Adrenal gland (tissue), 9 donors: ENCODE measurements at regions not wholly inside any gene's neighbourhood (a gene's known extent, or its start where the extent isn't known, plus 50 kb on each side); places are given as distances from the start of the nearest gene placed in this dataset.

Source experiments
- DNase-seq, 7 donors: peaks; one replicate each; pipeline ENCODE4 v3.0.0-alpha.2; 2019 to 2020
- H3K27ac ChIP-seq, 5 donors: fragments of 200-600 bp; sonication (generic) in 4 of 5; 1 replicate in 3 of 5; 2 replicates in 2 of 5; pipeline versions ENCODE4 v1.5.1 to v1.8.0; 2016 to 2020; ENCODE audit warnings: mild to moderate bottlenecking in 1 of 5
- H3K27me3 ChIP-seq: fragments of 200-600 bp; 2 replicates; pipeline ENCODE4 v1.8.0; 2021
- H3K36me3 ChIP-seq, 2 donors: fragments of 200-600 bp; replicated peaks in 1 of 2; 1 replicate in 1 of 2; 2 replicates in 1 of 2; pipeline versions ENCODE4 v1.5.1 to v1.8.0; 2018 to 2022
- H3K4me1 ChIP-seq, 2 donors: fragments of 200-600 bp; replicated peaks in 1 of 2; 1 replicate in 1 of 2; 2 replicates in 1 of 2; pipeline versions ENCODE4 v1.5.1 to v1.8.0; 2018 to 2021
- H3K4me3 ChIP-seq, 4 donors: fragments of 200-600 bp; sonication (generic) in 3 of 4; one replicate each; pipeline ENCODE4 v1.5.1; 2016 to 2018
- H3K9me3 ChIP-seq, 3 donors: fragments of 200-600 bp; sonication (generic) in 1 of 3; replicated peaks in 1 of 3; 1 replicate in 2 of 3; 2 replicates in 1 of 3; pipeline versions ENCODE4 v1.5.1 to v1.8.0; 2016 to 2021
- CTCF ChIP-seq, 6 experiments: fragments of 450-650 bp in 4 of 6; fragments of 200-600 bp in 2 of 6; sonication (generic) in 1 of 6; IDR thresholded peaks; 1 replicate in 5 of 6; 2 replicates in 1 of 6; pipeline versions ENCODE4 v1.5.1 to v1.8.0; 2016 to 2021; ENCODE audit warnings: antibody characterized with exemption in 6 of 6, mild to moderate bottlenecking in 2 of 6, moderate library complexity in 1 of 6
- POLR2A ChIP-seq, 2 donors: fragments of 450-650 bp; IDR thresholded peaks; one replicate each; pipeline ENCODE4 v1.6.1; 2017; ENCODE audit warnings: antibody characterized with exemption in 2 of 2, mild to moderate bottlenecking in 2 of 2, moderate library complexity in 1 of 2
- WGBS, 4 donors: extraction: QIAGEN DNeasy Blood & Tissue Kit in 2 of 4; methylation state at CpG; one replicate each; pipeline versions ENCODE4 v1.1.5 to v1.1.7; 2013 to 2017; 5-methylcytosine and 5-hydroxymethylcytosine counted together
- intact Hi-C, 2 donors: fragments of 100-400 bp; cut with DNase I; formaldehyde crosslinking; loops; one replicate each; pipeline versions ENCODE4 v1.14.1 to v1.15.0; 2022 to 2023
- donor health status: healthy with polysubstance abuse.
- donor health status: Bipolar disorder and iron deficiency.
- donor health status: DM: yes; HTN: yes; CAD: no.
- donor health status: DM: no; HTN: no; CAD: no.
- donor health status: DM: no; HTN: no; CAD: no.

- H3K4me3 ChIP-seq = no peak overlapping the region
- H3K27ac ChIP-seq = no peak overlapping the region
- TF ChIP-seq POLR2A (IDR thresholded peaks at IDR 0.05) = no peak
- TF ChIP-seq CTCF (IDR thresholded peaks at IDR 0.05) = no peak
- intact Hi-C loops = no loop called here
- no peaks in the 10 kb centered on the region for H3K36me3 ChIP-seq
- H3K4me1 ChIP-seq = no peaks in the 10 kb centered on the region
- no peaks in the 10 kb centered on the region for H3K27me3 ChIP-seq
- H3K9me3 ChIP-seq = no peaks in the 10 kb centered on the region
- 86 to 93% (median 91%) methylated on average over 14 of the region's 14 CpGs for WGBS, 4 donors
- no peak for DNase-seq
These were observed 58.9 kb upstream of the NXT1 start for GRCh38 chr20:23291575-23292240.

GRCh38 chr20:23290761-23291574, 59.6 kb upstream of the NXT1 start:
- H3K27ac ChIP-seq = no peak overlapping the region
- H3K4me1 ChIP-seq = no peaks in the 10 kb centered on the region
- H3K27me3 ChIP-seq = no peaks in the 10 kb centered on the region
- H3K9me3 ChIP-seq = no peaks in the 10 kb centered on the region
- H3K4me3 ChIP-seq = no peak overlapping the region
- no peak for DNase-seq
- H3K36me3 ChIP-seq = no peaks in the 10 kb centered on the region
- TF ChIP-seq POLR2A (IDR thresholded peaks at IDR 0.05) (no peak), CTCF (IDR thresholded peaks at IDR 0.05) (no peak)
- WGBS, 4 donors = 75 to 79% (median 79%) methylated on average over 11 of the region's 11 CpGs
- intact Hi-C loops = no loop called here

DNA sequence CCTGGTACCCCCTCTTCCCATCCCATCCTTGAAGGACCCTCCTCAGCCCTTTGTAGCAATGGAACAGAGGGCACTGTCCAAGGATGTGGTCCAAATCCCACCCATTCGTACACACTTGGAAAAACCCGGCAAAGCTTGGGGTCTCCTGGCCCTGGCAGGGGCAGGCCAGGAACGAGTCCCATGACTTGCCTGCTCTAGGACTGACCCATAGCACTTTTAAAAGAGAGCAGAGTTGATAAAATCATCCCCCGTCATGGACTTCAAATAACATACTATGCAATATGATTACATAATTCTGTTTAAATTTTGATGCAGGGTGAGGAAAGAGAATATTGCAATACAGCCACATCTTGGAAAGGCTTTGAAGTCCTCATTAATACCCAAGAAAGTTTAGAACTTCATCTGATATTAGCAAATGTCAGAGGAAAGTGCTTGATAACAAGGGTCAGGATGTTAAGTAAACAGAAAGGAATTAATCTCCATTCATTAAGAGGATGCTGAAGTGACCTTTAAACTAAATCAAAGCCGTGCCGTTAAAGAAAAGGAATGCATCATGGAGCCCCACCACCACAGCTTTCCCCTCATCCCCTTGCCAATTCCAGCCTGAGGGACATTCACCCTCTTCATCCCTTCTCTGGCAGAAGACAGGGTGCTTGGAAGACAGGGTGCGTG, 60.7 kb upstream of the NXT1 start:
- 45 to 57% (median 53%) methylated on average over 4 to 7 of the region's 7 CpGs for WGBS, 4 donors
- TF ChIP-seq CTCF (IDR thresholded peaks at IDR 0.05) = no peak
- TF ChIP-seq POLR2A (IDR thresholded peaks at IDR 0.05) = no peak
- Histone ChIP-seq H3K36me3 (no peaks in the 10 kb centered on the region), H3K9me3 (no peaks in the 10 kb centered on the region), H3K4me3 (no peak overlapping the region), H3K27me3 (no peaks in the 10 kb centered on the region), H3K27ac (no peak overlapping the region), H3K4me1 (no peaks in the 10 kb centered on the region)
- no peak for DNase-seq
- intact Hi-C loops = no loop called here

GRCh38 chr20:23289249-23289648, 61.3 kb upstream of the NXT1 start:
- no peaks in the 10 kb centered on the region for H3K9me3 ChIP-seq
- intact Hi-C loops = no loop called here
- WGBS, 4 donors = 58 to 79% (median 70%) methylated on average over 5 to 7 of the region's 7 CpGs
- no peak for TF ChIP-seq POLR2A (IDR thresholded peaks at IDR 0.05)
- H3K4me1 ChIP-seq = no peaks in the 10 kb centered on the region
- DNase-seq = no peak
- H3K27me3 ChIP-seq = no peaks in the 10 kb centered on the region
- no peak overlapping the region for H3K4me3 ChIP-seq
- no peak overlapping the region for H3K27ac ChIP-seq
- H3K36me3 ChIP-seq = no peaks in the 10 kb centered on the region
